SK-N-SH treated with all-trans-retinoic acid at 6 μM for 48 hours (cell line): ENCODE measurements at regions not wholly inside any gene's neighbourhood (a gene's known extent, or its start where the extent isn't known, plus 50 kb on each side); places are given as distances from the start of the nearest gene placed in this dataset.
"Not testable (repeated sequence)": the region's sequence is repeated elsewhere in the genome, so short reads cannot be mapped to it uniquely, and the experiment has no call there.

Experiments
- ATAC-seq: fragments of 200-7000 bp; cut with Tn5 transposase; 3 replicates; pipeline ENCODE4 v1.9.1; 2020; ENCODE audit warnings: mild to moderate bottlenecking, moderate library complexity
- ARNTL ChIP-seq: fragments of 450-650 bp; formaldehyde crosslinking; IDR thresholded peaks from 2 replicates; pipeline ENCODE4 v1.5.0; 2020; ENCODE audit warnings: low read depth, mild to moderate bottlenecking, moderate library complexity, borderline replicate concordance
- BACH2 ChIP-seq: fragments of 250-450 bp; sonication (Bioruptor Pico); IDR thresholded peaks from 2 replicates; pipeline ENCODE4 v1.9.0; 2021; ENCODE audit warnings: mild to moderate bottlenecking, borderline replicate concordance
- CREB5 ChIP-seq: fragments of 250-450 bp; sonication (Bioruptor Pico); IDR thresholded peaks from 2 replicates; pipeline ENCODE4 v1.5.1; 2020; ENCODE audit warnings: low read depth, mild to moderate bottlenecking, moderate library complexity
- CSDC2 ChIP-seq: fragments of 250-450 bp; sonication (Bioruptor Pico); IDR thresholded peaks from 2 replicates; pipeline ENCODE4 v1.5.0; 2020; ENCODE audit warnings: mild to moderate bottlenecking, moderate library complexity
- ESRRG ChIP-seq: fragments of 250-450 bp; sonication (Bioruptor Pico); IDR thresholded peaks from 2 replicates; pipeline ENCODE4 v1.6.1; 2021; ENCODE audit warnings: mild to moderate bottlenecking
- GLIS3 ChIP-seq: fragments of 250-450 bp; sonication (Bioruptor Pico); IDR thresholded peaks from 2 replicates; pipeline ENCODE4 v1.5.0; 2020; ENCODE audit warnings: mild to moderate bottlenecking, moderate library complexity
- OSR1 ChIP-seq: fragments of 250-450 bp; sonication (Bioruptor Pico); IDR thresholded peaks from 2 replicates; pipeline ENCODE4 v1.8.0; 2022; ENCODE audit warnings: moderate library complexity, mild to moderate bottlenecking, inconsistent platforms
- POU6F1 ChIP-seq: fragments of 250-450 bp; sonication (Bioruptor Pico); IDR thresholded peaks from 2 replicates; pipeline ENCODE4 v1.8.0; 2021; ENCODE audit warnings: low read depth, mild to moderate bottlenecking, moderate library complexity, borderline replicate concordance
- RARB ChIP-seq: fragments of 250-450 bp; sonication (Bioruptor Pico); IDR thresholded peaks from 2 replicates; pipeline ENCODE4 v1.8.0; 2021; ENCODE audit warnings: mild to moderate bottlenecking, moderate library complexity
- SNAI2 ChIP-seq: fragments of 250-450 bp; sonication (Bioruptor Pico); IDR thresholded peaks from 2 replicates; pipeline ENCODE4 v1.5.0; 2020; ENCODE audit warnings: mild to moderate bottlenecking, moderate library complexity
- TCF4 ChIP-seq: fragments of 250-450 bp; sonication (Bioruptor Pico); IDR thresholded peaks from 2 replicates; pipeline ENCODE4 v1.8.0; 2021; ENCODE audit warnings: mild to moderate bottlenecking, moderate library complexity, borderline replicate concordance
- TOX ChIP-seq: fragments of 250-450 bp; sonication (Bioruptor Pico); IDR thresholded peaks from 2 replicates; pipeline ENCODE4 v1.8.0; 2021; ENCODE audit warnings: mild to moderate bottlenecking, moderate library complexity, borderline replicate concordance
- ZC3H10 ChIP-seq: fragments of 250-450 bp; sonication (Bioruptor Pico); IDR thresholded peaks from 2 replicates; pipeline ENCODE4 v1.5.1; 2021; ENCODE audit warnings: mild to moderate bottlenecking, moderate library complexity
- ZFP3 ChIP-seq: fragments of 250-450 bp; sonication (Bioruptor Pico); IDR thresholded peaks from 2 replicates; pipeline ENCODE4 v1.5.0; 2020; ENCODE audit warnings: mild to moderate bottlenecking, moderate library complexity
- ZFP30 ChIP-seq: fragments of 450-650 bp; formaldehyde crosslinking; IDR thresholded peaks from 2 replicates; pipeline ENCODE4 v1.5.0; 2022; ENCODE audit warnings: mild to moderate bottlenecking, moderate library complexity
- ZNF565 ChIP-seq: fragments of 450-650 bp; formaldehyde crosslinking; conservative IDR thresholded peaks from 2 replicates; pipeline ENCODE4 v1.5.0; 2020; ENCODE audit warnings: low read depth, mild to moderate bottlenecking, moderate library complexity
- ZNF70 ChIP-seq: fragments of 450-650 bp; formaldehyde crosslinking; IDR thresholded peaks from 2 replicates; pipeline ENCODE4 v1.5.0; 2020; ENCODE audit warnings: mild to moderate bottlenecking, moderate library complexity
- ZNF8 ChIP-seq: fragments of 450-650 bp; formaldehyde crosslinking; IDR thresholded peaks from 2 replicates; pipeline ENCODE4 v1.5.0; 2020; ENCODE audit warnings: mild to moderate bottlenecking, moderate library complexity
- TF ChIP-seq, protein P1 (sequence below): fragments of 250-450 bp; sonication (Bioruptor Pico); IDR thresholded peaks from 2 replicates; pipeline ENCODE4 v1.8.0; 2020; ENCODE audit warnings: mild to moderate bottlenecking, moderate library complexity, borderline replicate concordance
- TF ChIP-seq, protein P2 (sequence below): fragments of 250-450 bp; sonication (Bioruptor Pico); IDR thresholded peaks from 2 replicates; pipeline ENCODE4 v1.5.0; 2020; ENCODE audit warnings: mild to moderate bottlenecking, moderate library complexity
- TF ChIP-seq, protein P3 (sequence below): fragments of 250-450 bp; sonication (Bioruptor Pico); IDR thresholded peaks from 2 replicates; pipeline ENCODE4 v1.5.1; 2021; ENCODE audit warnings: mild to moderate bottlenecking, moderate library complexity

DNA sequence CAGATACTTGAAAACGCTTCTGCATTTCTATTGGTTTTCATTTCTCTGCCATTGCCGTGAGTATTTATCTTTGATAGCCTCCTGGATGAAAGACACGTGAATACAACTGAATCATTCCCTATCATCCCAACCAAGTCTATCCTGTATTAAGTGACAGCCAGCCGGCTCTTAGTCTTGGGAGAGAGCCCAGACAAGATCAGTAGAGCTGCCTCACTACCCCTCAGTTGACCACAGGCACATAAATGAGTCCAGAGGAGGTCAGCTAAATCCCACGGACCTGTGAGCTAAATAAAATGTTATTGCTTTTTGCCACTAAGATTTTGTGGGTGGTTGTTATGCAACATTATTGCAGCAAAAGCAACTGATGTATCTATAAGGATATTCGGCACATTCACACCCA is 639.0 kb upstream of the ACO1 start:
- TF ChIP-seq, protein P1, sequence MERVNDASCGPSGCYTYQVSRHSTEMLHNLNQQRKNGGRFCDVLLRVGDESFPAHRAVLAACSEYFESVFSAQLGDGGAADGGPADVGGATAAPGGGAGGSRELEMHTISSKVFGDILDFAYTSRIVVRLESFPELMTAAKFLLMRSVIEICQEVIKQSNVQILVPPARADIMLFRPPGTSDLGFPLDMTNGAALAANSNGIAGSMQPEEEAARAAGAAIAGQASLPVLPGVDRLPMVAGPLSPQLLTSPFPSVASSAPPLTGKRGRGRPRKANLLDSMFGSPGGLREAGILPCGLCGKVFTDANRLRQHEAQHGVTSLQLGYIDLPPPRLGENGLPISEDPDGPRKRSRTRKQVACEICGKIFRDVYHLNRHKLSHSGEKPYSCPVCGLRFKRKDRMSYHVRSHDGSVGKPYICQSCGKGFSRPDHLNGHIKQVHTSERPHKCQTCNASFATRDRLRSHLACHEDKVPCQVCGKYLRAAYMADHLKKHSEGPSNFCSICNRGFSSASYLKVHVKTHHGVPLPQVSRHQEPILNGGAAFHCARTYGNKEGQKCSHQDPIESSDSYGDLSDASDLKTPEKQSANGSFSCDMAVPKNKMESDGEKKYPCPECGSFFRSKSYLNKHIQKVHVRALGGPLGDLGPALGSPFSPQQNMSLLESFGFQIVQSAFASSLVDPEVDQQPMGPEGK, result no peak
- TF ChIP-seq ZC3H10 (CRISPR knock-in tag), result no peak
- no peak for TF ChIP-seq ZNF70 (CRISPR knock-in tag)
- no peak for TF ChIP-seq POU6F1 (CRISPR knock-in tag)
- no peak for ATAC-seq

- no peak for ATAC-seq
- TF ChIP-seq OSR1 (CRISPR knock-in tag) (no peak), ZFP3 (CRISPR knock-in tag) (no peak), ZNF565 (CRISPR knock-in tag) (no peak), RARB (CRISPR knock-in tag) (no peak), SNAI2 (CRISPR knock-in tag) (no peak), ZC3H10 (CRISPR knock-in tag) (no peak), ESRRG (CRISPR knock-in tag) (no peak), TCF4 (no peak), GLIS3 (CRISPR knock-in tag) (no peak), ZFP30 (CRISPR knock-in tag) (no peak), BACH2 (CRISPR knock-in tag) (no peak), CSDC2 (CRISPR knock-in tag) (no peak), TOX (CRISPR knock-in tag) (no peak), CREB5 (CRISPR knock-in tag) (no peak), ZNF70 (CRISPR knock-in tag) (no peak)
- TF ChIP-seq, protein P2, sequence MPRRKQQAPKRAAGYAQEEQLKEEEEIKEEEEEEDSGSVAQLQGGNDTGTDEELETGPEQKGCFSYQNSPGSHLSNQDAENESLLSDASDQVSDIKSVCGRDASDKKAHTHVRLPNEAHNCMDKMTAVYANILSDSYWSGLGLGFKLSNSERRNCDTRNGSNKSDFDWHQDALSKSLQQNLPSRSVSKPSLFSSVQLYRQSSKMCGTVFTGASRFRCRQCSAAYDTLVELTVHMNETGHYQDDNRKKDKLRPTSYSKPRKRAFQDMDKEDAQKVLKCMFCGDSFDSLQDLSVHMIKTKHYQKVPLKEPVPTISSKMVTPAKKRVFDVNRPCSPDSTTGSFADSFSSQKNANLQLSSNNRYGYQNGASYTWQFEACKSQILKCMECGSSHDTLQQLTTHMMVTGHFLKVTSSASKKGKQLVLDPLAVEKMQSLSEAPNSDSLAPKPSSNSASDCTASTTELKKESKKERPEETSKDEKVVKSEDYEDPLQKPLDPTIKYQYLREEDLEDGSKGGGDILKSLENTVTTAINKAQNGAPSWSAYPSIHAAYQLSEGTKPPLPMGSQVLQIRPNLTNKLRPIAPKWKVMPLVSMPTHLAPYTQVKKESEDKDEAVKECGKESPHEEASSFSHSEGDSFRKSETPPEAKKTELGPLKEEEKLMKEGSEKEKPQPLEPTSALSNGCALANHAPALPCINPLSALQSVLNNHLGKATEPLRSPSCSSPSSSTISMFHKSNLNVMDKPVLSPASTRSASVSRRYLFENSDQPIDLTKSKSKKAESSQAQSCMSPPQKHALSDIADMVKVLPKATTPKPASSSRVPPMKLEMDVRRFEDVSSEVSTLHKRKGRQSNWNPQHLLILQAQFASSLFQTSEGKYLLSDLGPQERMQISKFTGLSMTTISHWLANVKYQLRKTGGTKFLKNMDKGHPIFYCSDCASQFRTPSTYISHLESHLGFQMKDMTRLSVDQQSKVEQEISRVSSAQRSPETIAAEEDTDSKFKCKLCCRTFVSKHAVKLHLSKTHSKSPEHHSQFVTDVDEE (CRISPR knock-in tag), result no peak
- TF ChIP-seq, all 23 proteins: peak for 0
Observed at GRCh38 chr9:31745886-31746285, 638.6 kb upstream of the ACO1 start.

- no peak for ATAC-seq
- TF ChIP-seq BACH2 (CRISPR knock-in tag) (no peak), CSDC2 (CRISPR knock-in tag) (no peak), SNAI2 (CRISPR knock-in tag) (no peak), ZFP30 (CRISPR knock-in tag) (no peak), ZNF8 (CRISPR knock-in tag) (no peak), ZFP3 (CRISPR knock-in tag) (no peak), ESRRG (CRISPR knock-in tag) (no peak), ARNTL (CRISPR knock-in tag) (no peak)
Observed at GRCh38 chr9:31753756-31754155, 630.7 kb upstream of the ACO1 start.

GRCh38 chr9:31759703-31760102 is 624.7 kb upstream of the ACO1 start:
- no peak for ATAC-seq

GRCh38 chr9:31774021-31774420 is 610.4 kb upstream of the ACO1 start:
- not testable (repeated sequence) for ATAC-seq

More at GRCh38 chr9:31759703-31760102, 624.7 kb upstream of the ACO1 start:
- TF ChIP-seq, protein P3, sequence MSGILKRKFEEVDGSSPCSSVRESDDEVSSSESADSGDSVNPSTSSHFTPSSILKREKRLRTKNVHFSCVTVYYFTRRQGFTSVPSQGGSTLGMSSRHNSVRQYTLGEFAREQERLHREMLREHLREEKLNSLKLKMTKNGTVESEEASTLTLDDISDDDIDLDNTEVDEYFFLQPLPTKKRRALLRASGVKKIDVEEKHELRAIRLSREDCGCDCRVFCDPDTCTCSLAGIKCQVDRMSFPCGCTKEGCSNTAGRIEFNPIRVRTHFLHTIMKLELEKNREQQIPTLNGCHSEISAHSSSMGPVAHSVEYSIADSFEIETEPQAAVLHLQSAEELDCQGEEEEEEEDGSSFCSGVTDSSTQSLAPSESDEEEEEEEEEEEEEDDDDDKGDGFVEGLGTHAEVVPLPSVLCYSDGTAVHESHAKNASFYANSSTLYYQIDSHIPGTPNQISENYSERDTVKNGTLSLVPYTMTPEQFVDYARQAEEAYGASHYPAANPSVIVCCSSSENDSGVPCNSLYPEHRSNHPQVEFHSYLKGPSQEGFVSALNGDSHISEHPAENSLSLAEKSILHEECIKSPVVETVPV (CRISPR knock-in tag), result no peak
- TF ChIP-seq ZNF70 (CRISPR knock-in tag), result no peak
- TF ChIP-seq ZFP3 (CRISPR knock-in tag), result no peak
- TF ChIP-seq ESRRG (CRISPR knock-in tag), result no peak
- TF ChIP-seq, protein P2 (CRISPR knock-in tag), result no peak
- TF ChIP-seq, all 23 proteins: peak for 0
